Smooth muscle cell (in vitro differentiated cells): ENCODE measurements at regions not wholly inside any gene's neighbourhood (a gene's known extent, or its start where the extent isn't known, plus 50 kb on each side); places are given as distances from the start of the nearest gene placed in this dataset.

ENCODE experiments used
- DNase-seq: peaks from one replicate; lab custom pipeline; 2025; ENCODE audit not compliant: unreplicated experiment; lab: John Stamatoyannopoulos, UW
- H2AFZ ChIP-seq: fragments of 200-600 bp; sonication (generic); 2 replicates; pipeline ENCODE4 v1.6.0; 2016; ENCODE audit warnings: antibody characterized with exemption, low read depth, mild to moderate bottlenecking
- H3F3A ChIP-seq: fragments of 200-600 bp; sonication (generic); 2 replicates; pipeline ENCODE4 v1.6.0; 2017; ENCODE audit warnings: antibody characterized with exemption, low read depth
- H3K27ac ChIP-seq: fragments of 200-600 bp; sonication (generic); 2 replicates; pipeline ENCODE4 v1.5.1; 2016; ENCODE audit warnings: low read depth, mild to moderate bottlenecking
- H3K27me3 ChIP-seq: fragments of 200-600 bp; sonication (generic); 2 replicates; pipeline ENCODE4 v1.6.1; 2016; ENCODE audit warnings: low read depth, mild to moderate bottlenecking
- H3K36me3 ChIP-seq: fragments of 200-600 bp; sonication (generic); 2 replicates; pipeline ENCODE4 v1.5.1; 2016; ENCODE audit warnings: low read depth
- H3K4me1 ChIP-seq: fragments of 200-600 bp; sonication (generic); 2 replicates; pipeline ENCODE4 v1.5.1; 2016; ENCODE audit warnings: low read depth
- H3K4me2 ChIP-seq: fragments of 200-600 bp; sonication (generic); 2 replicates; pipeline ENCODE4 v1.6.0; 2016; ENCODE audit warnings: mild to moderate bottlenecking
- H3K4me3 ChIP-seq: fragments of 200-600 bp; sonication (generic); 2 replicates; pipeline ENCODE4 v1.5.1; 2016; ENCODE audit warnings: mild to moderate bottlenecking
- H3K79me2 ChIP-seq: fragments of 200-600 bp; sonication (generic); 2 replicates; pipeline ENCODE4 v1.6.0; 2016; ENCODE audit warnings: low read depth, mild to moderate bottlenecking
- H3K9ac ChIP-seq: fragments of 200-600 bp; sonication (generic); 2 replicates; pipeline ENCODE4 v1.6.0; 2016; ENCODE audit warnings: low read depth
- H3K9me3 ChIP-seq: fragments of 200-600 bp; sonication (generic); replicated peaks from 2 replicates; pipeline ENCODE4 v1.5.1; 2016; ENCODE audit warnings: low read depth
- H4K20me1 ChIP-seq: fragments of 200-600 bp; sonication (generic); 2 replicates; pipeline ENCODE4 v1.6.0; 2016; ENCODE audit warnings: low read depth
- CTCF ChIP-seq: fragments of 200-600 bp; sonication (generic); IDR thresholded peaks from 2 replicates; pipeline ENCODE4 v1.5.1; 2017; ENCODE audit warnings: borderline replicate concordance, mild to moderate bottlenecking, antibody characterized with exemption; ENCODE audit not compliant: insufficient read depth, poor library complexity, severe bottlenecking
- WGBS: methylation state at CpG from one replicate; pipeline ENCODE4 v1.1.7; 2016; ENCODE audit warnings: low lambda C conversion rate; 5-methylcytosine and 5-hydroxymethylcytosine counted together

DNA sequence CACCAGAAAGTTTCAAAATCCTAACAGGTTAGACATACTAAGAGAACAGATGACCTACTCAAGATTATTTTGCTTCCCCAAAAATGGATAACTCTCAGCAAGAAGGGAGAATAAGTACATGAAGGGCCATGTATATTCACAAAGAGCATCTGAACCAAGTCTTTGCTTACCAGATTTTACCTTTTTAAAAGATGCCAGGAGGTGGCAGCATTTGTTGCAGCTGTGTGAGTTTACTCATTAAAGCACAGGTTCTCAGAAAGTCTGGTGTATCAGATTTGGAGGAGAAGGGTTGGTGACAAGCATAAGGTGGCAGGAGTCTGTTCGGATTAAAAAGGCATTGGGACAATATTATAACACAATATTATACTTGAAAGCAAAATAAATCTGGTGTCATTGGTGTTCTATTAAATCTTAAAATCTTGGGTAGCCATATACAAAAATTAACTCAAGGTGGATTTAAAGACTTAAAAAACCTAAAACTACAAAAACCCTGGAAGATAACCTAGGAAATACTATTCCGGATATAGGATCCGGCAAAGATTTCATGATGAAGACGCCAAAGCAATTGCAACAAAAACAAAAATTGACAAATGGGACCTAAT is 51.3 kb upstream of the NFKB1 start:
- Histone ChIP-seq H3K4me2 (no peak overlapping the region), H3K79me2 (no peaks in the 10 kb centered on the region), H3K9me3 (no peaks in the 10 kb centered on the region), H3K27me3 (no peaks in the 10 kb centered on the region), H2AFZ (no peak overlapping the region), H3K4me3 (no peak overlapping the region), H3K36me3 (no peaks in the 10 kb centered on the region), H3F3A (no peaks in the 10 kb centered on the region), H3K27ac (no peak overlapping the region), H3K4me1 (peaks cover 3% of the 10 kb centered on the region), H3K9ac (no peak overlapping the region), H4K20me1 (no peaks in the 10 kb centered on the region)
- WGBS = 46% methylated on average over 4 of the region's 4 CpGs
- DNase-seq = no peak
- TF ChIP-seq CTCF = peak; percentile 73

DNA sequence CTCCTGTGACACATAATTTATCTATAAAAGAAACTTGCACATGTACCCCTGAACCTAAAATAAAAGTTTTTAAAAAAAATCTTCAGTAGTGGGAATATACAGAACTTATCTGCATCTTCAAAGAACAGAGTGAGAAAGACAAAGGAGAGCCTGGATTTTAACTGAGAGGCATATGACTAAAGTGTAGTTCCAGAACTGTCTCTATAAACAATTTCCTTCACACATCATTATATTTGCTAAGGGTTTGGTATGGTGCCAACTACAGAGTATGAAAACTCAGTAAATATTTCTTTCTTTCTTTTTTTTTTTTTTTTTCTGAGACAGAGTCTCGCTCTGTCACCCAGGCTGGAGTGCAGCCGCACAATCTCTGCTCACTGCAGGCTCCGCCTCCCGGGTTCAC is 49.9 kb upstream of the NFKB1 start:
- Histone ChIP-seq H4K20me1 (no peaks in the 10 kb centered on the region), H3K36me3 (no peaks in the 10 kb centered on the region), H3K9ac (no peak overlapping the region), H3K4me2 (no peak overlapping the region), H3K27me3 (no peaks in the 10 kb centered on the region), H3K4me1 (peaks cover 3% of the 10 kb centered on the region), H3K79me2 (no peaks in the 10 kb centered on the region), H3F3A (no peaks in the 10 kb centered on the region), H2AFZ (no peak overlapping the region), H3K27ac (no peak overlapping the region), H3K4me3 (no peak overlapping the region), H3K9me3 (no peaks in the 10 kb centered on the region)
- no peak for TF ChIP-seq CTCF
- WGBS = 100% methylated on average over 4 of the region's 4 CpGs
- DNase-seq = no peak
